Lung (tissue), 11 donors: ENCODE measurements at regions not wholly inside any gene's neighbourhood (a gene's known extent, or its start where the extent isn't known, plus 50 kb on each side); places are given as distances from the start of the nearest gene placed in this dataset.

Experiments used
- ATAC-seq: fragments of 200-7000 bp; cut with Tn5 transposase; one replicate; pipeline ENCODE4 v1.9.1; 2020; ENCODE audit warnings: moderate number of reproducible peaks; ENCODE audit not compliant: insufficient read depth, low FRiP score
- DNase-seq, 3 donors: peaks; one replicate each; pipeline ENCODE4 v3.0.0-alpha.2; 2013 to 2017
- H3K27ac ChIP-seq, 2 donors: one replicate each; pipeline ENCODE4 v1.5.1; 2013; ENCODE audit warnings: mild to moderate bottlenecking in 2 of 2, moderate library complexity in 2 of 2, control low read depth in 1 of 2, inconsistent platforms in 1 of 2, low read depth in 1 of 2, low read length in 1 of 2
- H3K27me3 ChIP-seq, 3 donors: one replicate each; pipeline ENCODE4 v1.5.1; 2013; ENCODE audit warnings: low read length in 2 of 3; ENCODE audit not compliant: control insufficient read depth in 3 of 3, insufficient read depth in 3 of 3
- H3K36me3 ChIP-seq, 4 donors: one replicate each; pipeline ENCODE4 v1.5.1; 2013; ENCODE audit warnings: low read length in 4 of 4, mild to moderate bottlenecking in 1 of 4, moderate library complexity in 1 of 4; ENCODE audit not compliant: control insufficient read depth in 4 of 4, insufficient read depth in 4 of 4
- H3K4me1 ChIP-seq, 5 donors: one replicate each; pipeline ENCODE4 v1.5.1; 2013; ENCODE audit warnings: low read length in 5 of 5, mild to moderate bottlenecking in 2 of 5, moderate library complexity in 1 of 5; ENCODE audit not compliant: control insufficient read depth in 5 of 5, insufficient read depth in 5 of 5
- H3K4me3 ChIP-seq: one replicate; pipeline ENCODE4 v1.5.1; 2013; ENCODE audit warnings: mild to moderate bottlenecking, control low read depth, moderate library complexity
- H3K9ac ChIP-seq, 2 donors: one replicate each; pipeline ENCODE4 v1.5.1; 2013; ENCODE audit warnings: low read length in 2 of 2, control low read depth in 1 of 2; ENCODE audit not compliant: insufficient read depth in 1 of 2
- H3K9me3 ChIP-seq, 4 donors: one replicate each; pipeline ENCODE4 v1.5.1; 2013; ENCODE audit warnings: low read length in 3 of 4, mild to moderate bottlenecking in 1 of 4, moderate library complexity in 1 of 4; ENCODE audit not compliant: control insufficient read depth in 4 of 4, insufficient read depth in 3 of 4
- CTCF ChIP-seq: IDR thresholded peaks from 2 replicates; pipeline ENCODE4 v1.5.1; 2012; ENCODE audit warnings: mild to moderate bottlenecking; ENCODE audit errors: control extremely low read depth, extremely low read depth
- WGBS, 2 donors: extraction: QIAGEN DNeasy Blood & Tissue Kit; methylation state at CpG; one replicate each; pipeline ENCODE4 v1.1.7; 2013; 5-methylcytosine and 5-hydroxymethylcytosine counted together
- donor health status: control.
- donor health status: control.
- donor health status: Bipolar disorder and iron deficiency.
- donor health status: healthy.
- donor health status: DM: yes; HTN: yes; CAD: no.

- Histone ChIP-seq H3K9ac (no peak overlapping the region), H3K4me3 (no peak overlapping the region), H3K27ac (no peak overlapping the region), H3K27me3 (no peaks in the 10 kb centered on the region), H3K4me1 (peaks cover 0 to 14% (median 7%) of the 10 kb centered on the region in 5 donors), H3K9me3 (peaks cover 0 to 6% (median 0%) of the 10 kb centered on the region in 4 donors), H3K36me3 (no peaks in the 10 kb centered on the region)
- 93 to 94% methylated on average over 7 of the region's 7 CpGs for WGBS, 2 donors
- ATAC-seq (no peak), DNase-seq (no peak)
- no peak for TF ChIP-seq CTCF
Observed at GRCh38 chr6:168166627-168167026, 87.6 kb upstream of the FRMD1 start.

- no peak overlapping the region for H3K4me3 ChIP-seq
- peaks cover 0 to 6% (median 0%) of the 10 kb centered on the region in 4 donors for H3K9me3 ChIP-seq
- H3K27me3 ChIP-seq = no peaks in the 10 kb centered on the region
- no peak for DNase-seq
- H3K36me3 ChIP-seq = no peaks in the 10 kb centered on the region
- WGBS, 2 donors = 94 to 95% methylated on average over 6 of the region's 6 CpGs
- no peak overlapping the region for H3K27ac ChIP-seq
- no peak for TF ChIP-seq CTCF
- peaks cover 0 to 14% (median 7%) of the 10 kb centered on the region in 5 donors for H3K4me1 ChIP-seq
- no peak overlapping the region for H3K9ac ChIP-seq
- no peak for ATAC-seq
Observed at GRCh38 chr6:168165891-168166290, 86.9 kb upstream of the FRMD1 start.

GRCh38 chr6:168165373-168165772 is 86.4 kb upstream of the FRMD1 start:
- DNase-seq (no peak), ATAC-seq (no peak)
- no peak for TF ChIP-seq CTCF
- Histone ChIP-seq H3K27me3 (no peaks in the 10 kb centered on the region), H3K36me3 (no peaks in the 10 kb centered on the region), H3K27ac (no peak overlapping the region), H3K9ac (no peak overlapping the region), H3K4me3 (no peak overlapping the region), H3K4me1 (peaks cover 0 to 14% (median 7%) of the 10 kb centered on the region in 5 donors), H3K9me3 (peaks cover 0 to 6% (median 0%) of the 10 kb centered on the region in 4 donors)
- 76 to 87% methylated on average over 9 of the region's 9 CpGs for WGBS, 2 donors

- Histone ChIP-seq H3K36me3 (no peaks in the 10 kb centered on the region), H3K27me3 (no peaks in the 10 kb centered on the region), H3K4me1 (peaks cover 0 to 14% (median 7%) of the 10 kb centered on the region in 5 donors), H3K9me3 (peaks cover 0 to 4% (median 0%) of the 10 kb centered on the region in 4 donors), H3K27ac (no peak overlapping the region), H3K9ac (no peak overlapping the region), H3K4me3 (no peak overlapping the region)
- WGBS, 2 donors = 90% methylated on average over 8 of the region's 8 CpGs
- no peak for TF ChIP-seq CTCF
- ATAC-seq (no peak), DNase-seq (no peak)
Observed at GRCh38 chr6:168164462-168165061, 85.5 kb upstream of the FRMD1 start.
